ENCODE measurements at regions not wholly inside any gene's neighbourhood (a gene's known extent, or its start where the extent isn't known, plus 50 kb on each side); places are given as distances from the start of the nearest gene placed in this dataset.

GRCh38 chr21:28233536-28234220 lies 759.0 kb downstream of the LTN1 start:
- TF ChIP-seq CTCF (conservative IDR thresholded peaks at IDR 0.05) (no peak), ZFX (IDR thresholded peaks at IDR 0.05) (no peak)
